ENCODE measurements at regions not wholly inside any gene's neighbourhood (a gene's known extent, or its start where the extent isn't known, plus 50 kb on each side); places are given as distances from the start of the nearest gene placed in this dataset.

GRCh38 chr11:135046986-135047385 lies 634.9 kb upstream of the B3GAT1 start:
- Histone ChIP-seq H3K18ac (ENCODE audit: extremely low read depth, low read length) (no peak overlapping the region), H3K36me3 (ENCODE audit: control insufficient read depth in 2 of 4, insufficient read depth in 4 of 4, low read length in 3 of 4) (no peaks in the 10 kb centered on the region), H3K9ac (replicated peaks in 1 of 4; ENCODE audit: extremely low read depth in 1 of 4, low read depth in 3 of 4, low read length in 3 of 4) (no peak overlapping the region), H3K79me2 (ENCODE audit: control insufficient read depth in 1 of 2, insufficient read depth in 2 of 2, low read length in 2 of 2) (no peaks in the 10 kb centered on the region), H4K8ac (ENCODE audit: extremely low read depth, insufficient read depth, low read length) (no peak overlapping the region), H2BK15ac (ENCODE audit: low read length) (no peak overlapping the region), H2AK5ac (ENCODE audit: low read depth, low read length) (no peak overlapping the region), H3K4me2 (ENCODE audit: insufficient read depth in 1 of 2, low read depth in 2 of 2, low read length in 2 of 2) (no peak overlapping the region), H3K56ac (replicated peaks; ENCODE audit: insufficient read length, low read depth, low read length) (no peak overlapping the region), H2BK5ac (ENCODE audit: low read depth, low read length) (no peak overlapping the region), H4K20me1 (replicated peaks in 1 of 2; ENCODE audit: control insufficient read depth in 1 of 2, insufficient read depth in 2 of 2, low read length in 2 of 2) (no peaks in the 10 kb centered on the region), H2BK12ac (ENCODE audit: low read depth, low read length) (no peak overlapping the region), H3K4me1 (replicated peaks in 1 of 4; ENCODE audit: control insufficient read depth in 3 of 4, insufficient read depth in 4 of 4, low read length in 3 of 4) (peaks cover 0 to 3% (median 0%) of the 10 kb centered on the region in 4 experiments; a peak in 1 of 7 replicates), H2BK120ac (replicated peaks; ENCODE audit: low read depth, low read length) (no peak overlapping the region), H3K79me1 (ENCODE audit: low read depth, low read length) (no peaks in the 10 kb centered on the region), H4K5ac (ENCODE audit: insufficient read length, low read depth, low read length) (no peak overlapping the region), H4K91ac (replicated peaks; ENCODE audit: insufficient read length, low read length) (no peak overlapping the region), H3K14ac (ENCODE audit: insufficient read length) (no peak overlapping the region), H2BK20ac (ENCODE audit: low read length) (no peak overlapping the region), H3K27me3 (replicated peaks in 1 of 4; ENCODE audit: control insufficient read depth in 3 of 4, extremely low read depth in 1 of 4, insufficient read depth in 3 of 4, low read length in 3 of 4) (no peaks in the 10 kb centered on the region; a peak in 1 of 7 replicates), H3K27ac (ENCODE audit: low read depth, low read length) (no peak overlapping the region), H3K9me3 (ENCODE audit: insufficient read depth in 2 of 2, low read depth in 1 of 2, low read length in 1 of 2) (no peaks in the 10 kb centered on the region), H2AFZ (ENCODE audit: low read length) (no peak overlapping the region), H3K4me3 (ENCODE audit: extremely low read depth in 1 of 4, insufficient read depth in 2 of 4, low read depth in 3 of 4, low read length in 4 of 4) (no peak overlapping the region), H3K23ac (ENCODE audit: insufficient read length) (no peak overlapping the region), H3K23me2 (ENCODE audit: low read depth, low read length) (no peaks in the 10 kb centered on the region), H3K4ac (replicated peaks; ENCODE audit: insufficient read length, low read depth, low read length) (no peak overlapping the region)
- no peak for FAIRE-seq
- no peak for DNase-seq (ENCODE audit: low read depth in 1 of 2, low spot score in 2 of 2)
- CTCF ChIA-PET (ENCODE audit: partially characterized antibody) = interaction anchor here (1.0 to 1.9 kb wide), 3 partner anchors 29 to 449 kb away, joined by 3 to 7 read pairs (median 3); no protein-coding TSS in a partner anchor
- POLR2A ChIA-PET (ENCODE audit: partially characterized antibody) = interaction anchor here (0.9 kb wide), 1 partner anchor 56 kb away, joined by 3 read pairs; no protein-coding TSS in a partner anchor
- WGBS, 2 experiments (ENCODE audit: extremely low coverage in 1 of 2, insufficient coverage in 1 of 2, insufficient read length in 1 of 2, insufficient replicate concordance in 2 of 2, low coverage in 1 of 2, low lambda C conversion rate in 2 of 2, missing lambda C conversion rate in 1 of 2) = 88% methylated on average over 10 of the region's 13 CpGs; no CpG with 5 or more reads in 1 of the 2 experiments
- no peak for TF ChIP-seq POLR2A (IDR thresholded peaks at IDR 0.05; ENCODE audit: control extremely low read depth in 1 of 2, low read depth in 2 of 2, low read length in 2 of 2)
- TF ChIP-seq CHD2 (IDR thresholded peaks at IDR 0.05; ENCODE audit: low read length) = no peak
- no peak for TF ChIP-seq USF2 (IDR thresholded peaks at IDR 0.05; ENCODE audit: low read length)
- TF ChIP-seq CTCF (IDR thresholded peaks at IDR 0.05; ENCODE audit: control extremely low read depth in 1 of 3, insufficient read depth in 1 of 3, low read depth in 1 of 3, low read length in 3 of 3) = no peak
- TF ChIP-seq TAF1 (IDR thresholded peaks at IDR 0.05; ENCODE audit: low read depth, low read length) = no peak
- TF ChIP-seq SP4 (IDR thresholded peaks at IDR 0.05; ENCODE audit: low read length) = no peak
- no peak for TF ChIP-seq BRCA1 (IDR thresholded peaks at IDR 0.05; ENCODE audit: low read depth, low read length)
- TF ChIP-seq SIRT6 (IDR thresholded peaks at IDR 0.05; ENCODE audit: low read length) = no peak
- TF ChIP-seq SRF (IDR thresholded peaks at IDR 0.05; ENCODE audit: low read depth, low read length) = no peak
- no peak for TF ChIP-seq HDAC2 (IDR thresholded peaks at IDR 0.05; ENCODE audit: borderline replicate concordance in 1 of 2, low read depth in 2 of 2, low read length in 2 of 2)
- no peak for TF ChIP-seq NRF1 (IDR thresholded peaks at IDR 0.05; ENCODE audit: low read depth, low read length)
- TF ChIP-seq SUZ12 (IDR thresholded peaks at IDR 0.05; ENCODE audit: low read length) = no peak
